ENCODE measurements at regions not wholly inside any gene's neighbourhood (a gene's known extent, or its start where the extent isn't known, plus 50 kb on each side); places are given as distances from the start of the nearest gene placed in this dataset.

DNA sequence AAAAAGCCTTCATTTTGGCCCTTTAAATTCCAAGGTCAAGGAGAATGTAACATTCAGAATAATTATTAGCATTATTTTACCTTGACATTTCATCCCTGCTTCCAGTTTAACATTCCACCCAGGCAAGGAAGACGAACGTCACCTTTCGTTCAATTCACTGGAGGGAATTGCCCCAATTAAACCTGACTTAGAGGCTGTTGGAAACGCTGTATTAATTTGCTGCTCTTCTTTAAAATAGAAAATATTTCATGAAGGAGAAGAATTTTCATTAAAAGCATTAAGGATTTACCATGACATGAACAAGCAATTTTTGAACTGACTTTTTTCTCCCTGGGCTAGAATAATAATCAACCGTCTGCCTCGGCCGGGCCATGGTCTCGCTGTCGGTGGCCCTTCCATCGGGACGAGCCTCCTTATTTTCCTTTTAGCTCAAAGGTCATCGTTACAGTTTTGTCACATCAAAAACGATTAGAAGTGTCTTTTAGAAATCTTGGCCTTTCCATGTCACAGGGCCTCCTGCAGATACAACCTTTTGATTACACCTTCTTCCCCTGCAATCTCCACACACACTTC lies 282.9 kb upstream of the SOX4 start:
- TF ChIP-seq, protein P1, sequence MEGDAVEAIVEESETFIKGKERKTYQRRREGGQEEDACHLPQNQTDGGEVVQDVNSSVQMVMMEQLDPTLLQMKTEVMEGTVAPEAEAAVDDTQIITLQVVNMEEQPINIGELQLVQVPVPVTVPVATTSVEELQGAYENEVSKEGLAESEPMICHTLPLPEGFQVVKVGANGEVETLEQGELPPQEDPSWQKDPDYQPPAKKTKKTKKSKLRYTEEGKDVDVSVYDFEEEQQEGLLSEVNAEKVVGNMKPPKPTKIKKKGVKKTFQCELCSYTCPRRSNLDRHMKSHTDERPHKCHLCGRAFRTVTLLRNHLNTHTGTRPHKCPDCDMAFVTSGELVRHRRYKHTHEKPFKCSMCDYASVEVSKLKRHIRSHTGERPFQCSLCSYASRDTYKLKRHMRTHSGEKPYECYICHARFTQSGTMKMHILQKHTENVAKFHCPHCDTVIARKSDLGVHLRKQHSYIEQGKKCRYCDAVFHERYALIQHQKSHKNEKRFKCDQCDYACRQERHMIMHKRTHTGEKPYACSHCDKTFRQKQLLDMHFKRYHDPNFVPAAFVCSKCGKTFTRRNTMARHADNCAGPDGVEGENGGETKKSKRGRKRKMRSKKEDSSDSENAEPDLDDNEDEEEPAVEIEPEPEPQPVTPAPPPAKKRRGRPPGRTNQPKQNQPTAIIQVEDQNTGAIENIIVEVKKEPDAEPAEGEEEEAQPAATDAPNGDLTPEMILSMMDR (IDR thresholded peaks at IDR 0.05 in 2 of 3, conservative IDR thresholded peaks at IDR 0.05 in 1 of 3; ENCODE audit: borderline replicate concordance in 1 of 3, insufficient read depth in 1 of 3, low read depth in 2 of 3, low read length in 2 of 3), result no peak
- TF ChIP-seq POLR2AphosphoS5 (IDR thresholded peaks at IDR 0.05; ENCODE audit: low read depth, low read length) (no peak), EZH2 (IDR thresholded peaks at IDR 0.05) (no peak), POLR2A (IDR thresholded peaks at IDR 0.05; ENCODE audit: borderline replicate concordance, extremely low read depth, insufficient read depth, insufficient read length) (no peak), TCF7L2 (IDR thresholded peaks at IDR 0.05; ENCODE audit: borderline replicate concordance, extremely low read depth, insufficient read depth, insufficient read length) (no peak), YY1 (IDR thresholded peaks at IDR 0.05; ENCODE audit: extremely low read depth, insufficient replicate concordance, low read depth, low read length) (no peak)
- TF ChIP-seq, protein P2, sequence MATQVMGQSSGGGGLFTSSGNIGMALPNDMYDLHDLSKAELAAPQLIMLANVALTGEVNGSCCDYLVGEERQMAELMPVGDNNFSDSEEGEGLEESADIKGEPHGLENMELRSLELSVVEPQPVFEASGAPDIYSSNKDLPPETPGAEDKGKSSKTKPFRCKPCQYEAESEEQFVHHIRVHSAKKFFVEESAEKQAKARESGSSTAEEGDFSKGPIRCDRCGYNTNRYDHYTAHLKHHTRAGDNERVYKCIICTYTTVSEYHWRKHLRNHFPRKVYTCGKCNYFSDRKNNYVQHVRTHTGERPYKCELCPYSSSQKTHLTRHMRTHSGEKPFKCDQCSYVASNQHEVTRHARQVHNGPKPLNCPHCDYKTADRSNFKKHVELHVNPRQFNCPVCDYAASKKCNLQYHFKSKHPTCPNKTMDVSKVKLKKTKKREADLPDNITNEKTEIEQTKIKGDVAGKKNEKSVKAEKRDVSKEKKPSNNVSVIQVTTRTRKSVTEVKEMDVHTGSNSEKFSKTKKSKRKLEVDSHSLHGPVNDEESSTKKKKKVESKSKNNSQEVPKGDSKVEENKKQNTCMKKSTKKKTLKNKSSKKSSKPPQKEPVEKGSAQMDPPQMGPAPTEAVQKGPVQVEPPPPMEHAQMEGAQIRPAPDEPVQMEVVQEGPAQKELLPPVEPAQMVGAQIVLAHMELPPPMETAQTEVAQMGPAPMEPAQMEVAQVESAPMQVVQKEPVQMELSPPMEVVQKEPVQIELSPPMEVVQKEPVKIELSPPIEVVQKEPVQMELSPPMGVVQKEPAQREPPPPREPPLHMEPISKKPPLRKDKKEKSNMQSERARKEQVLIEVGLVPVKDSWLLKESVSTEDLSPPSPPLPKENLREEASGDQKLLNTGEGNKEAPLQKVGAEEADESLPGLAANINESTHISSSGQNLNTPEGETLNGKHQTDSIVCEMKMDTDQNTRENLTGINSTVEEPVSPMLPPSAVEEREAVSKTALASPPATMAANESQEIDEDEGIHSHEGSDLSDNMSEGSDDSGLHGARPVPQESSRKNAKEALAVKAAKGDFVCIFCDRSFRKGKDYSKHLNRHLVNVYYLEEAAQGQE (IDR thresholded peaks at IDR 0.05; ENCODE audit: low read depth), result no peak

Measured in HCT116 (cell line).